K562 (cell line): ENCODE measurements at regions not wholly inside any gene's neighbourhood (a gene's known extent, or its start where the extent isn't known, plus 50 kb on each side); places are given as distances from the start of the nearest gene placed in this dataset.

Experiments used
- ATAC-seq: fragments of 200-7000 bp; cut with Tn5 transposase; 3 replicates; pipeline ENCODE4 v1.9.1; 2020; ENCODE audit warnings: moderate library complexity
- BruUV-seq: library from RNA; stranded (reverse); fragments of 400-500 nt; replicated peaks from 2 replicates; lab custom pipeline; 2021; lab: Mats Ljungman, UMichigan
- CTCF ChIA-PET: fragments of 300-600 bp; formaldehyde crosslinking; extraction: SDS; loops from one replicate; lab custom pipeline; 2021; ENCODE audit warnings: low intra/inter-chr PET ratio; lab: Yijun Ruan, JAX
- POLR2A ChIA-PET: fragments of 300-600, 350-650 bp; sonication (Branson Sonifier 250); formaldehyde crosslinking; extraction: SDS; loops from one replicate; lab custom pipeline; 2021; ENCODE audit warnings: antibody characterized with exemption, inconsistent platforms; lab: Yijun Ruan, JAX
- DNase-seq, 4 experiments: peaks; one replicate each; pipeline versions ENCODE4 v3.0.0 to v3.0.0-alpha.2; 2011 to 2018; ENCODE audit warnings: low spot score in 3 of 4, mixed read lengths in 3 of 4; ENCODE audit errors: extremely low read depth in 1 of 4
- FAIRE-seq: peaks from 2 replicates; lab custom pipeline; 2011; peaks lifted over from hg19 to GRCh38; lab: Jason Lieb, UNC
- H2AFZ ChIP-seq: 2 replicates; pipeline ENCODE4 v1.6.0; 2011; ENCODE audit warnings: low read depth, low read length, control low read depth, inconsistent platforms
- H3K27ac ChIP-seq: fragments of 200-600 bp; 3 replicates; pipeline ENCODE4 v1.8.0; 2011; ENCODE audit warnings: low read depth, mild to moderate bottlenecking, control low read depth, inconsistent platforms, low read length, moderate library complexity, mixed read lengths; ENCODE audit errors: extremely low read depth
- H3K27me3 ChIP-seq, 2 experiments: fragments of 300-600 bp in 1 of 2; 2 replicates in 1 of 2; 3 replicates in 1 of 2; pipeline versions ENCODE4 v1.6.0 to v1.8.0; 2011; ENCODE audit warnings: inconsistent platforms in 2 of 2, low read length in 2 of 2, mild to moderate bottlenecking in 1 of 2, mixed read lengths in 1 of 2, moderate library complexity in 1 of 2; ENCODE audit not compliant: control insufficient read depth in 2 of 2, insufficient read depth in 2 of 2
- H3K36me3 ChIP-seq: fragments of 300-600 bp; 3 replicates; pipeline ENCODE4 v1.8.0; 2011; ENCODE audit warnings: mild to moderate bottlenecking, low read length, inconsistent platforms; ENCODE audit not compliant: control insufficient read depth, insufficient read depth
- H3K4me1 ChIP-seq, 2 experiments: fragments of 200-600 bp in 1 of 2; replicated peaks in 1 of 2; 2 replicates in 1 of 2; 3 replicates in 1 of 2; pipeline versions ENCODE4 v1.5.1 to v1.8.0; 2011; ENCODE audit warnings: inconsistent platforms in 2 of 2, low read length in 2 of 2, mild to moderate bottlenecking in 1 of 2, mixed read lengths in 1 of 2, moderate library complexity in 1 of 2; ENCODE audit not compliant: control insufficient read depth in 2 of 2, insufficient read depth in 2 of 2
- H3K4me2 ChIP-seq: 2 replicates; pipeline ENCODE4 v1.6.1; 2011; ENCODE audit warnings: low read length, control low read depth, inconsistent platforms, mixed read lengths; ENCODE audit not compliant: insufficient read depth
- H3K4me3 ChIP-seq: fragments of 200-600 bp; sonication (generic), shearing (Covaris generic); 2 replicates; pipeline ENCODE4 v1.5.1; 2016; ENCODE audit warnings: control low read depth, inconsistent platforms
- H3K79me2 ChIP-seq: fragments of 200-600 bp; 3 replicates; pipeline ENCODE4 v1.8.0; 2011; ENCODE audit warnings: low read length, inconsistent platforms; ENCODE audit not compliant: control insufficient read depth, insufficient read depth
- H3K9ac ChIP-seq, 2 experiments: 2 replicates each; pipeline versions ENCODE4 v1.6.0 to v1.6.1; 2011; ENCODE audit warnings: low read depth in 2 of 2, low read length in 2 of 2, control low read depth in 1 of 2, inconsistent platforms in 1 of 2, mild to moderate bottlenecking in 1 of 2, mixed read lengths in 1 of 2; ENCODE audit not compliant: insufficient read depth in 1 of 2
- H3K9me1 ChIP-seq: one replicate; pipeline ENCODE4 v1.6.0; 2011; ENCODE audit warnings: inconsistent platforms, mild to moderate bottlenecking, low read length, moderate library complexity; ENCODE audit not compliant: control insufficient read depth, insufficient read depth
- H3K9me3 ChIP-seq: replicated peaks from 2 replicates; pipeline ENCODE4 v1.5.1; 2011; ENCODE audit warnings: low read depth, low read length, inconsistent platforms; ENCODE audit not compliant: control insufficient read depth, insufficient read depth
- H4K20me1 ChIP-seq: replicated peaks from 2 replicates; pipeline ENCODE4 v1.6.1; 2011; ENCODE audit warnings: low read length, inconsistent platforms, mixed read lengths; ENCODE audit not compliant: control insufficient read depth, insufficient read depth
- CHD7 ChIP-seq: fragments of 200-600 bp; sonication (generic); IDR thresholded peaks from one replicate; pipeline ENCODE4 v1.6.1; 2012; ENCODE audit warnings: mild to moderate bottlenecking, low read depth, low read length, inconsistent platforms
- KLF16 ChIP-seq: IDR thresholded peaks from 2 replicates; pipeline ENCODE4 v1.6.1; 2016; ENCODE audit warnings: antibody characterized with exemption
- NCOA4 ChIP-seq: fragments of 450-650 bp; IDR thresholded peaks from 2 replicates; pipeline ENCODE4 v1.6.1; 2018; ENCODE audit warnings: mild to moderate bottlenecking; ENCODE audit not compliant: partially characterized antibody
- RAD21 ChIP-seq, 2 experiments: fragments of 250-450 bp in 1 of 2; fragments of 450-650 bp in 1 of 2; sonication (Bioruptor Pico) in 1 of 2; formaldehyde crosslinking in 1 of 2; IDR thresholded peaks in 1 of 2; conservative IDR thresholded peaks in 1 of 2; 2 replicates each; pipeline versions ENCODE4 v1.4.0 to v1.8.0; 2020 to 2022; ENCODE audit warnings: mild to moderate bottlenecking in 2 of 2, moderate library complexity in 1 of 2
- SRF ChIP-seq, 2 experiments: fragments of 250-450, 450-650 bp in 1 of 2; sonication (Bioruptor Pico) in 1 of 2; sonication (generic) in 1 of 2; formaldehyde crosslinking; IDR thresholded peaks; 2 replicates each; pipeline versions ENCODE4 v1.5.0 to v1.5.1; 2020 to 2022; ENCODE audit warnings: mild to moderate bottlenecking in 1 of 2, missing genetic modification reagents in 1 of 2
- ZNF165 ChIP-seq: fragments of 250-450 bp; sonication (Bioruptor Pico); IDR thresholded peaks from 2 replicates; pipeline ENCODE4 v1.4.0; 2020; ENCODE audit warnings: borderline replicate concordance
- ZNF766 ChIP-seq: fragments of 200-800 bp; sonication (Bioruptor generic); conservative IDR thresholded peaks from 2 replicates; pipeline ENCODE4 v1.6.1; 2016; ENCODE audit warnings: missing genetic modification characterization, missing compliant biosample characterization
- WGBS: fragments of 100-300 bp; shearing (Covaris generic); methylation state at CpG from one replicate; pipeline ENCODE4 v1.1.6; 2016; ENCODE audit warnings: low coverage, mixed read lengths; ENCODE audit not compliant: insufficient coverage; ENCODE audit errors: missing lambda C conversion rate; 5-methylcytosine and 5-hydroxymethylcytosine counted together
- in situ Hi-C: fragments of 300-500 bp; cut with MboI; formaldehyde crosslinking; loops from 4 replicates; pipeline ENCODE4 v1.15.0; 2018; ENCODE audit warnings: inconsistent platforms, mixed read lengths
- intact Hi-C: fragments of 100-400 bp; cut with micrococcal nuclease; formaldehyde crosslinking; loops from 2 replicates; pipeline ENCODE4 v1.14.2; 2022

- in situ Hi-C loops: no loop called here
- Histone ChIP-seq H3K79me2 (no peaks in the 10 kb centered on the region), H3K4me2 (no peak overlapping the region), H4K20me1 (no peaks in the 10 kb centered on the region), H3K9me3 (no peaks in the 10 kb centered on the region), H3K4me1 (no peaks in the 10 kb centered on the region), H3K9me1 (no peaks in the 10 kb centered on the region), H3K36me3 (no peaks in the 10 kb centered on the region), H3K4me3 (no peak overlapping the region), H2AFZ (no peak overlapping the region), H3K27ac (no peak overlapping the region), H3K27me3 (no peaks in the 10 kb centered on the region; a peak in 1 of 5 replicates), H3K9ac (no peak overlapping the region)
- BruUV-seq: no TSS peak
- POLR2A ChIA-PET: interaction anchor here (0.6 kb wide), 1 partner anchor 13 kb away, joined by 3 read pairs; no protein-coding TSS in a partner anchor
- CTCF ChIA-PET: no interaction called here
- WGBS: 20% methylated on average over 2 of the region's 2 CpGs
- ATAC-seq (peak; percentile 62; the same call in 2 of the 3 replicates), FAIRE-seq (peak; percentile 73), DNase-seq (peak; percentile 34 to 64 (median 40))
- intact Hi-C loops: no loop called here
- TF ChIP-seq ZNF766 (CRISPR knock-in tag) (0 out of 2 replicates have a peak, but pooled peaks have one; percentile 45), SRF (CRISPR knock-in tag; IDR thresholded peaks at IDR 0.05) (0 out of 4 replicates have a peak, but pooled peaks of 1 of the 2 experiments have one; percentile 23), ZNF165 (no peak), CHD7 (no peak), RAD21 (CRISPR knock-in tag; conservative IDR thresholded peaks at IDR 0.05 in 1 of 2, IDR thresholded peaks at IDR 0.05 in 1 of 2) (no peak), NCOA4 (no peak), KLF16 (no peak)
Observed at GRCh38 chr2:16546128-16546754, 119.4 kb downstream of the CYRIA start.
